ENCODE measurements at regions not wholly inside any gene's neighbourhood (a gene's known extent, or its start where the extent isn't known, plus 50 kb on each side); places are given as distances from the start of the nearest gene placed in this dataset.

GRCh38 chr20:51087266-51087665 lies 64.4 kb upstream of the KCNG1 start:
- Histone ChIP-seq H3K4me3 (no peak overlapping the region), H3K4me1 (ENCODE audit: low read depth) (peaks cover 15% of the 10 kb centered on the region), H3K36me3 (no peaks in the 10 kb centered on the region), H3K27me3 (no peaks in the 10 kb centered on the region), H3K9me3 (ENCODE audit: low read depth) (no peaks in the 10 kb centered on the region), H3K27ac (no peak overlapping the region)
- no peak for TF ChIP-seq CTCF (IDR thresholded peaks at IDR 0.05; ENCODE audit: low read depth, low read length)
- no peak for DNase-seq (ENCODE audit: low read depth in 1 of 2, low spot score in 1 of 2)

- H3K9me3 ChIP-seq (ENCODE audit: low read depth): no peaks in the 10 kb centered on the region
- peaks cover 5% of the 10 kb centered on the region for H3K4me1 ChIP-seq (ENCODE audit: low read depth)
- no peak overlapping the region for H3K4me3 ChIP-seq
- no peaks in the 10 kb centered on the region for H3K36me3 ChIP-seq
- no peak overlapping the region for H3K27ac ChIP-seq
- no peak for DNase-seq (ENCODE audit: low read depth in 1 of 2, low spot score in 1 of 2)
- no peak for TF ChIP-seq CTCF (IDR thresholded peaks at IDR 0.05; ENCODE audit: low read depth, low read length)
- H3K27me3 ChIP-seq: no peaks in the 10 kb centered on the region
Measured at GRCh38 chr20:51085769-51086168, 62.9 kb upstream of the KCNG1 start.

GRCh38 chr20:51084593-51085377 lies 61.9 kb upstream of the KCNG1 start:
- no peak for TF ChIP-seq CTCF (IDR thresholded peaks at IDR 0.05; ENCODE audit: low read depth, low read length)
- H3K27ac ChIP-seq: no peak overlapping the region
- H3K9me3 ChIP-seq (ENCODE audit: low read depth): no peaks in the 10 kb centered on the region
- no peaks in the 10 kb centered on the region for H3K27me3 ChIP-seq
- no peaks in the 10 kb centered on the region for H3K36me3 ChIP-seq
- H3K4me1 ChIP-seq (ENCODE audit: low read depth): peaks cover 5% of the 10 kb centered on the region
- no peak for DNase-seq (ENCODE audit: low read depth in 1 of 2, low spot score in 1 of 2)
- H3K4me3 ChIP-seq: no peak overlapping the region

GRCh38 chr20:51083447-51083846 lies 60.5 kb upstream of the KCNG1 start:
- DNase-seq (ENCODE audit: low read depth in 1 of 2, low spot score in 1 of 2): no peak
- Histone ChIP-seq H3K9me3 (ENCODE audit: low read depth) (no peaks in the 10 kb centered on the region), H3K4me3 (no peak overlapping the region), H3K36me3 (no peaks in the 10 kb centered on the region), H3K4me1 (ENCODE audit: low read depth) (peaks cover 5% of the 10 kb centered on the region), H3K27ac (no peak overlapping the region), H3K27me3 (no peaks in the 10 kb centered on the region)
- TF ChIP-seq CTCF (IDR thresholded peaks at IDR 0.05; ENCODE audit: low read depth, low read length): no peak

GRCh38 chr20:51082988-51083387 lies 60.1 kb upstream of the KCNG1 start:
- no peaks in the 10 kb centered on the region for H3K36me3 ChIP-seq
- no peak overlapping the region for H3K27ac ChIP-seq
- TF ChIP-seq CTCF (IDR thresholded peaks at IDR 0.05; ENCODE audit: low read depth, low read length): no peak
- no peaks in the 10 kb centered on the region for H3K9me3 ChIP-seq (ENCODE audit: low read depth)
- no peaks in the 10 kb centered on the region for H3K27me3 ChIP-seq
- no peak for DNase-seq (ENCODE audit: low read depth in 1 of 2, low spot score in 1 of 2)
- no peak overlapping the region for H3K4me3 ChIP-seq
- peaks cover 5% of the 10 kb centered on the region for H3K4me1 ChIP-seq (ENCODE audit: low read depth)
